T1000 (cell line): ENCODE measurements at regions not wholly inside any gene's neighbourhood (a gene's known extent, or its start where the extent isn't known, plus 50 kb on each side); places are given as distances from the start of the nearest gene placed in this dataset.
"Not testable (repeated sequence)": the region's sequence is repeated elsewhere in the genome, so short reads cannot be mapped to it uniquely, and the experiment has no call there.

Source experiments
- DNase-seq: peaks from one replicate; lab custom pipeline; 2025; ENCODE audit warnings: mixed read lengths; lab: John Stamatoyannopoulos, UW

- DNase-seq: no peak
Observed at GRCh38 chr14:66011855-66012254, 474.3 kb upstream of the CCDC196 start.

- DNase-seq: not testable (repeated sequence)
Observed at GRCh38 chr14:66013607-66014006, 472.6 kb upstream of the CCDC196 start.

GRCh38 chr14:66015071-66015780 is 470.9 kb upstream of the CCDC196 start:
- no peak for DNase-seq

GRCh38 chr14:66017927-66018326 is 468.2 kb upstream of the CCDC196 start:
- no peak for DNase-seq

GRCh38 chr14:66022526-66022925 is 463.6 kb upstream of the CCDC196 start:
- no peak for DNase-seq

GRCh38 chr14:66025779-66026178 is 460.4 kb upstream of the CCDC196 start:
- no peak for DNase-seq

GRCh38 chr14:66031981-66032380 is 454.2 kb upstream of the CCDC196 start:
- DNase-seq: not testable (repeated sequence)

- DNase-seq: no peak
Observed at GRCh38 chr14:66032800-66033199, 453.4 kb upstream of the CCDC196 start.

- no peak for DNase-seq
Observed at GRCh38 chr14:66036547-66036946, 449.6 kb upstream of the CCDC196 start.

- DNase-seq: no peak
Observed at GRCh38 chr14:66037361-66037760, 448.8 kb upstream of the CCDC196 start.

- no peak for DNase-seq
Observed at GRCh38 chr14:66038212-66038611, 448.0 kb upstream of the CCDC196 start.

GRCh38 chr14:66038618-66039017 is 447.6 kb upstream of the CCDC196 start:
- no peak for DNase-seq

GRCh38 chr14:66039495-66039894 is 446.7 kb upstream of the CCDC196 start:
- no peak for DNase-seq

- no peak for DNase-seq
Observed at GRCh38 chr14:66041582-66041981, 444.6 kb upstream of the CCDC196 start.

GRCh38 chr14:66043921-66044320 is 442.2 kb upstream of the CCDC196 start:
- no peak for DNase-seq

- no peak for DNase-seq
Observed at GRCh38 chr14:66045572-66046021, 440.6 kb upstream of the CCDC196 start.

GRCh38 chr14:66046035-66046434 is 440.1 kb upstream of the CCDC196 start:
- DNase-seq: no peak

GRCh38 chr14:66046591-66046990 is 439.6 kb upstream of the CCDC196 start:
- DNase-seq: no peak

- DNase-seq: no peak
Observed at GRCh38 chr14:66056268-66056907, 429.8 kb upstream of the CCDC196 start.

- DNase-seq: no peak
Observed at GRCh38 chr14:66056926-66057552, 429.1 kb upstream of the CCDC196 start.

GRCh38 chr14:66065188-66065587 is 421.0 kb upstream of the CCDC196 start:
- no peak for DNase-seq

GRCh38 chr14:66066981-66067776 is 419.0 kb upstream of the CCDC196 start:
- DNase-seq: no peak
